Ovary (tissue), 3 donors: ENCODE measurements at regions not wholly inside any gene's neighbourhood (a gene's known extent, or its start where the extent isn't known, plus 50 kb on each side); places are given as distances from the start of the nearest gene placed in this dataset.

Experiments used
- POLR2A ChIP-seq: fragments of 450-650 bp; IDR thresholded peaks from one replicate; pipeline ENCODE4 v1.6.1; 2017; ENCODE audit warnings: antibody characterized with exemption, mild to moderate bottlenecking, moderate library complexity
- TF ChIP-seq, protein P1 (sequence below), 3 donors: fragments of 450-650 bp in 2 of 3; fragments of 200-600 bp in 1 of 3; IDR thresholded peaks; one replicate each; pipeline versions ENCODE4 v1.5.1 to v1.8.0; 2016 to 2022; ENCODE audit warnings: antibody characterized with exemption in 3 of 3, mild to moderate bottlenecking in 1 of 3
- donor health status: DM: no; HTN: no; CAD: no.

DNA sequence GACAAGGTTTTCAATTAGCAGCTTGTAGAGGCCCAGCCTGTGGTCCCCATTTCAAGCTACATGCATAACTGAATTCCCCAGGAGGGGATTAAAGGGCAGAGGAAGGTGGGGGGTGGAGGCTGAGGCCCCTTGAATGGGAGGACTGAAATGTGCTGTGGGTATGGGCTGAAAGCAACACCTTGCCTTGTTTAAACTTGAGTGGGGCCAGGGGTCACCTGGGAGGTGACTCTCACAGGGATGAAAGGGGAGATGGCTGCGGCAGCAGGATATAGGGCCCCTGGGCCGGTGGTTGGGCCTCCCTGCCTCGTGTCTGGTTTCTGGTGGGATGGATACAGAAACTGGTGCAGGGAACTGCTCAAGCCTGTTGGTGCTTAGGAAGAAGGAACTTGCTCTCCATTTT lies 225.9 kb upstream of the SPRED2 start:
- TF ChIP-seq POLR2A = no peak
- TF ChIP-seq, protein P1, sequence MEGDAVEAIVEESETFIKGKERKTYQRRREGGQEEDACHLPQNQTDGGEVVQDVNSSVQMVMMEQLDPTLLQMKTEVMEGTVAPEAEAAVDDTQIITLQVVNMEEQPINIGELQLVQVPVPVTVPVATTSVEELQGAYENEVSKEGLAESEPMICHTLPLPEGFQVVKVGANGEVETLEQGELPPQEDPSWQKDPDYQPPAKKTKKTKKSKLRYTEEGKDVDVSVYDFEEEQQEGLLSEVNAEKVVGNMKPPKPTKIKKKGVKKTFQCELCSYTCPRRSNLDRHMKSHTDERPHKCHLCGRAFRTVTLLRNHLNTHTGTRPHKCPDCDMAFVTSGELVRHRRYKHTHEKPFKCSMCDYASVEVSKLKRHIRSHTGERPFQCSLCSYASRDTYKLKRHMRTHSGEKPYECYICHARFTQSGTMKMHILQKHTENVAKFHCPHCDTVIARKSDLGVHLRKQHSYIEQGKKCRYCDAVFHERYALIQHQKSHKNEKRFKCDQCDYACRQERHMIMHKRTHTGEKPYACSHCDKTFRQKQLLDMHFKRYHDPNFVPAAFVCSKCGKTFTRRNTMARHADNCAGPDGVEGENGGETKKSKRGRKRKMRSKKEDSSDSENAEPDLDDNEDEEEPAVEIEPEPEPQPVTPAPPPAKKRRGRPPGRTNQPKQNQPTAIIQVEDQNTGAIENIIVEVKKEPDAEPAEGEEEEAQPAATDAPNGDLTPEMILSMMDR (IDR thresholded peaks at IDR 0.05) = no peak
